ENCODE measurements at regions not wholly inside any gene's neighbourhood (a gene's known extent, or its start where the extent isn't known, plus 50 kb on each side); places are given as distances from the start of the nearest gene placed in this dataset.

DNA sequence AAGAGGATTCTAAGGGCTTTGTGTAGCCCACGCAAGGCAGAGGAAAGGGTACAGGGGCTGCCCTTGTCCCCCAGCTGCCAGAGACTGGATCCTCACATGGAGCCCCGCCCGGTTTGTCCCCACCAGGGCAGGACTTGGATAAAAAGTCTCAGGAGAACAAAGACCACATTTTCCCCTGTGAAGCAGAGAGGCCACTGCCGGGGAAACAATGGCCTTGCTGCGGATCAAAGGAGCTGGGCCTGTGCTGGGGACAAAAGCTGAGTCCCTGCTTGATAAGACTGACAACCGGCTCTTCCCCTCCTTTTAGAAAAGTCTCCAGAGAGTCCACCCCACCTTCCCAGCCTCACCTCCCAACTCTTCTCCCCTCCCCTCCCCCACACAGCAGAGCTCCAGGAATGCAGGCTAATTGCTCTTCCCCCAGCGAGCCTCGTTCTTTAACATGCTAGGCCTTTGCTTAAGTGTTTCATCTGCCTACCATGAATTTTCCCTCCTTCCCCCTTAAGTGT, 142.4 kb downstream of the PLPP3 start (continued):
- TF ChIP-seq, protein P1, sequence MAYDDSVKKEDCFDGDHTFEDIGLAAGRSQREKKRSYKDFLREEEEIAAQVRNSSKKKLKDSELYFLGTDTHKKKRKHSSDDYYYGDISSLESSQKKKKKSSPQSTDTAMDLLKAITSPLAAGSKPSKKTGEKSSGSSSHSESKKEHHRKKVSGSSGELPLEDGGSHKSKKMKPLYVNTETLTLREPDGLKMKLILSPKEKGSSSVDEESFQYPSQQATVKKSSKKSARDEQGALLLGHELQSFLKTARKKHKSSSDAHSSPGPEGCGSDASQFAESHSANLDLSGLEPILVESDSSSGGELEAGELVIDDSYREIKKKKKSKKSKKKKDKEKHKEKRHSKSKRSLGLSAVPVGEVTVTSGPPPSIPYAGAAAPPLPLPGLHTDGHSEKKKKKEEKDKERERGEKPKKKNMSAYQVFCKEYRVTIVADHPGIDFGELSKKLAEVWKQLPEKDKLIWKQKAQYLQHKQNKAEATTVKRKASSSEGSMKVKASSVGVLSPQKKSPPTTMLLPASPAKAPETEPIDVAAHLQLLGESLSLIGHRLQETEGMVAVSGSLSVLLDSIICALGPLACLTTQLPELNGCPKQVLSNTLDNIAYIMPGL (CRISPR knock-in tag; IDR thresholded peaks at IDR 0.05; ENCODE audit: borderline replicate concordance in 1 of 2, low read depth in 1 of 2): peak in 1 of 2 experiments; percentile 30; a peak in 1 of 4 replicates
- peak; percentile 82 for TF ChIP-seq RXRA (CRISPR knock-in tag; IDR thresholded peaks at IDR 0.05)
- no peak for TF ChIP-seq SNRNP70 (IDR thresholded peaks at IDR 0.05; ENCODE audit: low read depth, low read length)
- TF ChIP-seq TFDP1 (CRISPR knock-in tag; IDR thresholded peaks at IDR 0.05; ENCODE audit: borderline replicate concordance): 0 out of 2 replicates have a peak, but pooled peaks have one; percentile 9
- TF ChIP-seq ZMYM4 (CRISPR knock-in tag; IDR thresholded peaks at IDR 0.05): peak; percentile 72; the same call in 1 of the 2 replicates
- TF ChIP-seq ZXDC (CRISPR knock-in tag; IDR thresholded peaks at IDR 0.05): no peak
- no peak for TF ChIP-seq ZNF570 (CRISPR knock-in tag; IDR thresholded peaks at IDR 0.05; ENCODE audit: borderline replicate concordance)
- no peak for TF ChIP-seq ZZZ3 (CRISPR knock-in tag; IDR thresholded peaks at IDR 0.05; ENCODE audit: borderline replicate concordance)
- no peak for TF ChIP-seq ATF7-NPFF (CRISPR knock-in tag; IDR thresholded peaks at IDR 0.05; ENCODE audit: low read depth)
- TF ChIP-seq ZNF644 (CRISPR knock-in tag; IDR thresholded peaks at IDR 0.05; ENCODE audit: low read depth): 0 out of 2 replicates have a peak, but pooled peaks have one; percentile 23
- TF ChIP-seq ZNF746 (CRISPR knock-in tag; IDR thresholded peaks at IDR 0.05): peak; percentile 69; the same call in 1 of the 2 replicates
- no peak for TF ChIP-seq ZNF782 (CRISPR knock-in tag; IDR thresholded peaks at IDR 0.05; ENCODE audit: borderline replicate concordance)
- TF ChIP-seq, protein P2, sequence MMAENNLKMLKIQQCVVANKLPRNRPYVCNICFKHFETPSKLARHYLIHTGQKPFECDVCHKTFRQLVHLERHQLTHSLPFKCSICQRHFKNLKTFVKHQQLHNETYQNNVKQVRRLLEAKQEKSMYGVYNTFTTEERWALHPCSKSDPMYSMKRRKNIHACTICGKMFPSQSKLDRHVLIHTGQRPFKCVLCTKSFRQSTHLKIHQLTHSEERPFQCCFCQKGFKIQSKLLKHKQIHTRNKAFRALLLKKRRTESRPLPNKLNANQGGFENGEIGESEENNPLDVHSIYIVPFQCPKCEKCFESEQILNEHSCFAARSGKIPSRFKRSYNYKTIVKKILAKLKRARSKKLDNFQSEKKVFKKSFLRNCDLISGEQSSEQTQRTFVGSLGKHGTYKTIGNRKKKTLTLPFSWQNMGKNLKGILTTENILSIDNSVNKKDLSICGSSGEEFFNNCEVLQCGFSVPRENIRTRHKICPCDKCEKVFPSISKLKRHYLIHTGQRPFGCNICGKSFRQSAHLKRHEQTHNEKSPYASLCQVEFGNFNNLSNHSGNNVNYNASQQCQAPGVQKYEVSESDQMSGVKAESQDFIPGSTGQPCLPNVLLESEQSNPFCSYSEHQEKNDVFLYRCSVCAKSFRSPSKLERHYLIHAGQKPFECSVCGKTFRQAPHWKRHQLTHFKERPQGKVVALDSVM (CRISPR knock-in tag; IDR thresholded peaks at IDR 0.05): 0 out of 2 replicates have a peak, but pooled peaks have one; percentile 41
- TF ChIP-seq FOXK1 (CRISPR knock-in tag; IDR thresholded peaks at IDR 0.05; ENCODE audit: borderline replicate concordance, low read depth): no peak
- no peak for TF ChIP-seq ZEB1 (IDR thresholded peaks at IDR 0.05; ENCODE audit: insufficient replicate concordance, low read depth)
- 0 out of 2 replicates have a peak, but pooled peaks have one; percentile 39 for TF ChIP-seq ESRRA (CRISPR knock-in tag; IDR thresholded peaks at IDR 0.05; ENCODE audit: low read depth)
- peak; percentile 53 for TF ChIP-seq SAP130 (CRISPR knock-in tag; IDR thresholded peaks at IDR 0.05; ENCODE audit: low read depth)
- TF ChIP-seq HNF4A (CRISPR knock-in tag; IDR thresholded peaks at IDR 0.05): peak; percentile 74
- no peak for TF ChIP-seq REPIN1 (CRISPR knock-in tag; IDR thresholded peaks at IDR 0.05; ENCODE audit: borderline replicate concordance, low read depth)
- peak; percentile 82 for TF ChIP-seq HDAC2 (CRISPR knock-in tag; IDR thresholded peaks at IDR 0.05)
- 0 out of 2 replicates have a peak, but pooled peaks have one; percentile 43 for TF ChIP-seq CBX5 (CRISPR knock-in tag; IDR thresholded peaks at IDR 0.05; ENCODE audit: borderline replicate concordance)
- TF ChIP-seq ZNF326 (CRISPR knock-in tag; IDR thresholded peaks at IDR 0.05; ENCODE audit: borderline replicate concordance): no peak
